Astrocyte of the cerebellum (primary cell): ENCODE measurements at regions not wholly inside any gene's neighbourhood (a gene's known extent, or its start where the extent isn't known, plus 50 kb on each side); places are given as distances from the start of the nearest gene placed in this dataset.

Source experiments
- DNase-seq: peaks from one replicate; pipeline ENCODE4 v3.0.0-alpha.2; 2011; ENCODE audit warnings: low read depth
- H3K4me3 ChIP-seq: 2 replicates; pipeline ENCODE4 v1.5.1; 2011; ENCODE audit warnings: mild to moderate bottlenecking, low read depth, low read length, moderate library complexity
- CTCF ChIP-seq: IDR thresholded peaks from 2 replicates; pipeline ENCODE4 v1.5.1; 2012; ENCODE audit warnings: low read length, low read depth, moderate library complexity, mild to moderate bottlenecking; ENCODE audit errors: missing control alignments
- in situ Hi-C: cut with HindIII; loops from 2 replicates; pipeline ENCODE4 v1.10.0; 2017; ENCODE audit warnings: low sequenced_read_pairs

GRCh38 chr1:79945391-79945790 lies 938.9 kb upstream of the ADGRL4 start:
- TF ChIP-seq CTCF, result no peak
- no peak for DNase-seq
- in situ Hi-C loops, result no loop called here
- no peak overlapping the region for H3K4me3 ChIP-seq

- no peak overlapping the region for H3K4me3 ChIP-seq
- no peak for TF ChIP-seq CTCF
- DNase-seq, result no peak
- in situ Hi-C loops, result no loop called here
These were observed 922.8 kb upstream of the ADGRL4 start for GRCh38 chr1:79929356-79929755.

GRCh38 chr1:79928901-79929300 lies 922.4 kb upstream of the ADGRL4 start:
- TF ChIP-seq CTCF, result no peak
- in situ Hi-C loops, result no loop called here

GRCh38 chr1:79920960-79921669 lies 914.6 kb upstream of the ADGRL4 start:
- TF ChIP-seq CTCF, result no peak
- H3K4me3 ChIP-seq, result no peak overlapping the region
- in situ Hi-C loops, result no loop called here
- no peak for DNase-seq

More at GRCh38 chr1:79928901-79929300, 922.4 kb upstream of the ADGRL4 start:
- no peak for DNase-seq
- H3K4me3 ChIP-seq, result no peak overlapping the region

GRCh38 chr1:79914896-79915295 lies 908.4 kb upstream of the ADGRL4 start:
- TF ChIP-seq CTCF, result no peak
- in situ Hi-C loops, result no loop called here
- H3K4me3 ChIP-seq, result no peak overlapping the region
- DNase-seq, result no peak

- no peak for DNase-seq
- in situ Hi-C loops, result no loop called here
- no peak overlapping the region for H3K4me3 ChIP-seq
- no peak for TF ChIP-seq CTCF
These were observed 906.3 kb upstream of the ADGRL4 start for GRCh38 chr1:79912813-79913212.
